SK-N-SH treated with all-trans-retinoic acid at 6 μM for 48 hours (cell line): ENCODE measurements at regions not wholly inside any gene's neighbourhood (a gene's known extent, or its start where the extent isn't known, plus 50 kb on each side); places are given as distances from the start of the nearest gene placed in this dataset.

Source experiments
- ATAC-seq: fragments of 200-7000 bp; cut with Tn5 transposase; 3 replicates; pipeline ENCODE4 v1.9.1; 2020; ENCODE audit warnings: mild to moderate bottlenecking, moderate library complexity
- ARNTL ChIP-seq: fragments of 450-650 bp; formaldehyde crosslinking; IDR thresholded peaks from 2 replicates; pipeline ENCODE4 v1.5.0; 2020; ENCODE audit warnings: low read depth, mild to moderate bottlenecking, moderate library complexity, borderline replicate concordance
- BACH2 ChIP-seq: fragments of 250-450 bp; sonication (Bioruptor Pico); IDR thresholded peaks from 2 replicates; pipeline ENCODE4 v1.9.0; 2021; ENCODE audit warnings: mild to moderate bottlenecking, borderline replicate concordance
- CSDC2 ChIP-seq: fragments of 250-450 bp; sonication (Bioruptor Pico); IDR thresholded peaks from 2 replicates; pipeline ENCODE4 v1.5.0; 2020; ENCODE audit warnings: mild to moderate bottlenecking, moderate library complexity
- ESRRG ChIP-seq: fragments of 250-450 bp; sonication (Bioruptor Pico); IDR thresholded peaks from 2 replicates; pipeline ENCODE4 v1.6.1; 2021; ENCODE audit warnings: mild to moderate bottlenecking
- GLIS3 ChIP-seq: fragments of 250-450 bp; sonication (Bioruptor Pico); IDR thresholded peaks from 2 replicates; pipeline ENCODE4 v1.5.0; 2020; ENCODE audit warnings: mild to moderate bottlenecking, moderate library complexity
- ISL1 ChIP-seq: fragments of 250-450 bp; sonication (Bioruptor Pico); IDR thresholded peaks from 2 replicates; pipeline ENCODE4 v2.1.2; 2022; ENCODE audit warnings: mild to moderate bottlenecking, moderate library complexity
- OSR1 ChIP-seq: fragments of 250-450 bp; sonication (Bioruptor Pico); IDR thresholded peaks from 2 replicates; pipeline ENCODE4 v1.8.0; 2022; ENCODE audit warnings: moderate library complexity, mild to moderate bottlenecking, inconsistent platforms
- PPARA ChIP-seq: fragments of 250-450 bp; sonication (Bioruptor Pico); IDR thresholded peaks from 2 replicates; pipeline ENCODE4 v1.5.0; 2020; ENCODE audit warnings: mild to moderate bottlenecking, borderline replicate concordance
- RARB ChIP-seq: fragments of 250-450 bp; sonication (Bioruptor Pico); IDR thresholded peaks from 2 replicates; pipeline ENCODE4 v1.8.0; 2021; ENCODE audit warnings: mild to moderate bottlenecking, moderate library complexity
- SNAI2 ChIP-seq: fragments of 250-450 bp; sonication (Bioruptor Pico); IDR thresholded peaks from 2 replicates; pipeline ENCODE4 v1.5.0; 2020; ENCODE audit warnings: mild to moderate bottlenecking, moderate library complexity
- TCF4 ChIP-seq: fragments of 250-450 bp; sonication (Bioruptor Pico); IDR thresholded peaks from 2 replicates; pipeline ENCODE4 v1.8.0; 2021; ENCODE audit warnings: mild to moderate bottlenecking, moderate library complexity, borderline replicate concordance
- TOX ChIP-seq: fragments of 250-450 bp; sonication (Bioruptor Pico); IDR thresholded peaks from 2 replicates; pipeline ENCODE4 v1.8.0; 2021; ENCODE audit warnings: mild to moderate bottlenecking, moderate library complexity, borderline replicate concordance
- ZC3H10 ChIP-seq: fragments of 250-450 bp; sonication (Bioruptor Pico); IDR thresholded peaks from 2 replicates; pipeline ENCODE4 v1.5.1; 2021; ENCODE audit warnings: mild to moderate bottlenecking, moderate library complexity
- ZFP3 ChIP-seq: fragments of 250-450 bp; sonication (Bioruptor Pico); IDR thresholded peaks from 2 replicates; pipeline ENCODE4 v1.5.0; 2020; ENCODE audit warnings: mild to moderate bottlenecking, moderate library complexity
- ZFP30 ChIP-seq: fragments of 450-650 bp; formaldehyde crosslinking; IDR thresholded peaks from 2 replicates; pipeline ENCODE4 v1.5.0; 2022; ENCODE audit warnings: mild to moderate bottlenecking, moderate library complexity
- ZNF565 ChIP-seq: fragments of 450-650 bp; formaldehyde crosslinking; conservative IDR thresholded peaks from 2 replicates; pipeline ENCODE4 v1.5.0; 2020; ENCODE audit warnings: low read depth, mild to moderate bottlenecking, moderate library complexity
- ZNF70 ChIP-seq: fragments of 450-650 bp; formaldehyde crosslinking; IDR thresholded peaks from 2 replicates; pipeline ENCODE4 v1.5.0; 2020; ENCODE audit warnings: mild to moderate bottlenecking, moderate library complexity
- ZNF8 ChIP-seq: fragments of 450-650 bp; formaldehyde crosslinking; IDR thresholded peaks from 2 replicates; pipeline ENCODE4 v1.5.0; 2020; ENCODE audit warnings: mild to moderate bottlenecking, moderate library complexity
- TF ChIP-seq, protein P1 (sequence below): fragments of 250-450 bp; sonication (Bioruptor Pico); IDR thresholded peaks from 2 replicates; pipeline ENCODE4 v1.5.0; 2020; ENCODE audit warnings: mild to moderate bottlenecking, moderate library complexity
- TF ChIP-seq, protein P2 (sequence below): fragments of 250-450 bp; sonication (Bioruptor Pico); IDR thresholded peaks from 2 replicates; pipeline ENCODE4 v1.5.1; 2020; ENCODE audit warnings: low read depth, mild to moderate bottlenecking, moderate library complexity
- TF ChIP-seq, protein P3 (sequence below): fragments of 250-450 bp; sonication (Bioruptor Pico); IDR thresholded peaks from 2 replicates; pipeline ENCODE4 v1.5.1; 2021; ENCODE audit warnings: mild to moderate bottlenecking, moderate library complexity
- TF ChIP-seq, protein P4 (sequence below): fragments of 250-450 bp; sonication (Bioruptor Pico); IDR thresholded peaks from 2 replicates; pipeline ENCODE4 v1.8.0; 2021; ENCODE audit warnings: low read depth, mild to moderate bottlenecking, moderate library complexity, borderline replicate concordance

DNA sequence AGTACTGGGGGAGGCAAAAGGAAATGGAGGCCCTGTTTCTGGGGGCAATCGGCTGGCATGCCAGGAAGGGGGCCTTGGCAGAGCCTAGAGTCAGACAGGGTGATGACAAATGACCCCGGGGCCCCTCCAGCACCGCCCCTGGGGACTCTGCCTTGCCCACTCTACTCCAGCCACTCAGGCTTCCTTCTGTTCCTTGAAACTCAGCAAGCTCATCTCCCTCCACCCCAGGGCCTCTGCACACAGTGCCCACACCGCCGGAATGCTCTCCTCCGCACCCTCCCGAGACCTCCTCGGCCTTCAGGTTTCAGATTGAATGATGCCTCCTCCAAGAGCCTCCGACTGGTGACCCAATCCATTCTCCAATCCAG lies 122.5 kb upstream of the ZBTB40 start:
- no peak for ATAC-seq
- no peak for TF ChIP-seq ZNF565
- no peak for TF ChIP-seq GLIS3
- TF ChIP-seq ZNF8 = no peak
- no peak for TF ChIP-seq ZNF70 (CRISPR knock-in tag)
- TF ChIP-seq, protein P1, sequence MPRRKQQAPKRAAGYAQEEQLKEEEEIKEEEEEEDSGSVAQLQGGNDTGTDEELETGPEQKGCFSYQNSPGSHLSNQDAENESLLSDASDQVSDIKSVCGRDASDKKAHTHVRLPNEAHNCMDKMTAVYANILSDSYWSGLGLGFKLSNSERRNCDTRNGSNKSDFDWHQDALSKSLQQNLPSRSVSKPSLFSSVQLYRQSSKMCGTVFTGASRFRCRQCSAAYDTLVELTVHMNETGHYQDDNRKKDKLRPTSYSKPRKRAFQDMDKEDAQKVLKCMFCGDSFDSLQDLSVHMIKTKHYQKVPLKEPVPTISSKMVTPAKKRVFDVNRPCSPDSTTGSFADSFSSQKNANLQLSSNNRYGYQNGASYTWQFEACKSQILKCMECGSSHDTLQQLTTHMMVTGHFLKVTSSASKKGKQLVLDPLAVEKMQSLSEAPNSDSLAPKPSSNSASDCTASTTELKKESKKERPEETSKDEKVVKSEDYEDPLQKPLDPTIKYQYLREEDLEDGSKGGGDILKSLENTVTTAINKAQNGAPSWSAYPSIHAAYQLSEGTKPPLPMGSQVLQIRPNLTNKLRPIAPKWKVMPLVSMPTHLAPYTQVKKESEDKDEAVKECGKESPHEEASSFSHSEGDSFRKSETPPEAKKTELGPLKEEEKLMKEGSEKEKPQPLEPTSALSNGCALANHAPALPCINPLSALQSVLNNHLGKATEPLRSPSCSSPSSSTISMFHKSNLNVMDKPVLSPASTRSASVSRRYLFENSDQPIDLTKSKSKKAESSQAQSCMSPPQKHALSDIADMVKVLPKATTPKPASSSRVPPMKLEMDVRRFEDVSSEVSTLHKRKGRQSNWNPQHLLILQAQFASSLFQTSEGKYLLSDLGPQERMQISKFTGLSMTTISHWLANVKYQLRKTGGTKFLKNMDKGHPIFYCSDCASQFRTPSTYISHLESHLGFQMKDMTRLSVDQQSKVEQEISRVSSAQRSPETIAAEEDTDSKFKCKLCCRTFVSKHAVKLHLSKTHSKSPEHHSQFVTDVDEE (CRISPR knock-in tag) = no peak
- TF ChIP-seq BACH2 (CRISPR knock-in tag) = no peak
- TF ChIP-seq CSDC2 (CRISPR knock-in tag) = no peak
- TF ChIP-seq ZFP3 (CRISPR knock-in tag) = no peak
- TF ChIP-seq, protein P2, sequence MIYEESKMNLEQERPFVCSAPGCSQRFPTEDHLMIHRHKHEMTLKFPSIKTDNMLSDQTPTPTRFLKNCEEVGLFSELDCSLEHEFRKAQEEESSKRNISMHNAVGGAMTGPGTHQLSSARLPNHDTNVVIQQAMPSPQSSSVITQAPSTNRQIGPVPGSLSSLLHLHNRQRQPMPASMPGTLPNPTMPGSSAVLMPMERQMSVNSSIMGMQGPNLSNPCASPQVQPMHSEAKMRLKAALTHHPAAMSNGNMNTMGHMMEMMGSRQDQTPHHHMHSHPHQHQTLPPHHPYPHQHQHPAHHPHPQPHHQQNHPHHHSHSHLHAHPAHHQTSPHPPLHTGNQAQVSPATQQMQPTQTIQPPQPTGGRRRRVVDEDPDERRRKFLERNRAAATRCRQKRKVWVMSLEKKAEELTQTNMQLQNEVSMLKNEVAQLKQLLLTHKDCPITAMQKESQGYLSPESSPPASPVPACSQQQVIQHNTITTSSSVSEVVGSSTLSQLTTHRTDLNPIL = no peak
- TF ChIP-seq ARNTL (CRISPR knock-in tag) = no peak
- TF ChIP-seq TCF4 (CRISPR knock-in tag) = no peak
- TF ChIP-seq PPARA (CRISPR knock-in tag) = no peak
- TF ChIP-seq ESRRG (CRISPR knock-in tag) = no peak
- TF ChIP-seq, protein P3, sequence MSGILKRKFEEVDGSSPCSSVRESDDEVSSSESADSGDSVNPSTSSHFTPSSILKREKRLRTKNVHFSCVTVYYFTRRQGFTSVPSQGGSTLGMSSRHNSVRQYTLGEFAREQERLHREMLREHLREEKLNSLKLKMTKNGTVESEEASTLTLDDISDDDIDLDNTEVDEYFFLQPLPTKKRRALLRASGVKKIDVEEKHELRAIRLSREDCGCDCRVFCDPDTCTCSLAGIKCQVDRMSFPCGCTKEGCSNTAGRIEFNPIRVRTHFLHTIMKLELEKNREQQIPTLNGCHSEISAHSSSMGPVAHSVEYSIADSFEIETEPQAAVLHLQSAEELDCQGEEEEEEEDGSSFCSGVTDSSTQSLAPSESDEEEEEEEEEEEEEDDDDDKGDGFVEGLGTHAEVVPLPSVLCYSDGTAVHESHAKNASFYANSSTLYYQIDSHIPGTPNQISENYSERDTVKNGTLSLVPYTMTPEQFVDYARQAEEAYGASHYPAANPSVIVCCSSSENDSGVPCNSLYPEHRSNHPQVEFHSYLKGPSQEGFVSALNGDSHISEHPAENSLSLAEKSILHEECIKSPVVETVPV (CRISPR knock-in tag) = no peak
- TF ChIP-seq, protein P4, sequence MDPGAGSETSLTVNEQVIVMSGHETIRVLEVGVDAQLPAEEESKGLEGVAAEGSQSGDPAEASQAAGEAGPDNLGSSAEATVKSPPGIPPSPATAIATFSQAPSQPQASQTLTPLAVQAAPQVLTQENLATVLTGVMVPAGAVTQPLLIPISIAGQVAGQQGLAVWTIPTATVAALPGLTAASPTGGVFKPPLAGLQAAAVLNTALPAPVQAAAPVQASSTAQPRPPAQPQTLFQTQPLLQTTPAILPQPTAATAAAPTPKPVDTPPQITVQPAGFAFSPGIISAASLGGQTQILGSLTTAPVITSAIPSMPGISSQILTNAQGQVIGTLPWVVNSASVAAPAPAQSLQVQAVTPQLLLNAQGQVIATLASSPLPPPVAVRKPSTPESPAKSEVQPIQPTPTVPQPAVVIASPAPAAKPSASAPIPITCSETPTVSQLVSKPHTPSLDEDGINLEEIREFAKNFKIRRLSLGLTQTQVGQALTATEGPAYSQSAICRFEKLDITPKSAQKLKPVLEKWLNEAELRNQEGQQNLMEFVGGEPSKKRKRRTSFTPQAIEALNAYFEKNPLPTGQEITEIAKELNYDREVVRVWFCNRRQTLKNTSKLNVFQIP (CRISPR knock-in tag) = no peak
- no peak for TF ChIP-seq ISL1 (CRISPR knock-in tag)
- TF ChIP-seq, all 23 proteins: peak for 0

DNA sequence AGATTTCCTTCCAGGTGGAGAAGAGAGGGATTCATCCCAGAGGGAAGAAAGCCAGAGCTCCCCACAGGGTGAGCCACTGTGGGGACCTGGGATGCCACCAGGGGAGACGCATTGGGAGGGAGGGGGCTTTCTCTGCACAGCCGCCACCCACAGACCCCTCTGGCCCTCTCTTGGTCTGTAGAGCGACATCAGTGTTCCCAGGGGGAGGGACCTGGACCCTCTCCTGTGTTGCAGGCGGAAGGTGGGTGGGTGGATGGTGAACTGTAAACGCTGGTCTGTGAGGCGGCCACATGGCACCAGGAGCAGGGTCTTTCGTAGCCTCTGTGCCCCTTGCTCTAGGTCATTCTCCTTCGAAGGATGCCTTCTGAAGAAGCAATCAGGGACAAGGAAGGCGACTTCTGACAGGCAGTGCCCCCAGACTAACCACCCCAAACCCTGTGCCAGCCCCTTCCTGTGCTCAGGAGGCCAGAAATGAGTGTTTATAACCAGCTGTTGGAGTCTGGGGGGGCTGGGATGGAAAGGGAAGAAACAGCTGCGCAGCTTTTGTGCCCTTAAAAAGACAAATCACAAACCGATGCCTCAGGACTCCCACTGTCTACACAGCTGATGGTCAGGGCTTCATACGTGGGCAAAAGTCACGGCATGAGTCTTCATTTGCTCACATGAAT lies 121.4 kb upstream of the ZBTB40 start:
- no peak for ATAC-seq
- TF ChIP-seq CSDC2 (CRISPR knock-in tag) (no peak), ARNTL (CRISPR knock-in tag) (no peak), TCF4 (CRISPR knock-in tag) (no peak), OSR1 (CRISPR knock-in tag) (no peak), ZFP30 (CRISPR knock-in tag) (no peak), ZNF565 (no peak), ZC3H10 (CRISPR knock-in tag) (no peak), SNAI2 (no peak), ISL1 (CRISPR knock-in tag) (no peak), ZFP3 (CRISPR knock-in tag) (no peak), RARB (no peak), TOX (no peak), ZNF70 (CRISPR knock-in tag) (no peak), ZNF8 (no peak), PPARA (CRISPR knock-in tag) (no peak)
- TF ChIP-seq, protein P4 (CRISPR knock-in tag) = no peak
- TF ChIP-seq, protein P2 = no peak
